OCI-LY1 (cell line): ENCODE measurements at regions not wholly inside any gene's neighbourhood (a gene's known extent, or its start where the extent isn't known, plus 50 kb on each side); places are given as distances from the start of the nearest gene placed in this dataset.
"Not testable (repeated sequence)": the region's sequence is repeated elsewhere in the genome, so short reads cannot be mapped to it uniquely, and the experiment has no call there.

Experiments
- EZH2 ChIP-seq: fragments of 200-600 bp; sonication (generic), shearing (Covaris generic); IDR thresholded peaks from 2 replicates; pipeline ENCODE4 v1.8.0; 2017; ENCODE audit warnings: borderline replicate concordance, mixed run types, mild to moderate bottlenecking, antibody characterized with exemption, low read length, moderate library complexity, mixed read lengths
- TF ChIP-seq, protein P1 (sequence below): fragments of 200-600 bp; sonication (generic), shearing (Covaris generic); IDR thresholded peaks from 2 replicates; pipeline ENCODE4 v1.5.1; 2017; ENCODE audit warnings: mild to moderate bottlenecking, antibody characterized with exemption, low read length, moderate library complexity, mixed read lengths

DNA sequence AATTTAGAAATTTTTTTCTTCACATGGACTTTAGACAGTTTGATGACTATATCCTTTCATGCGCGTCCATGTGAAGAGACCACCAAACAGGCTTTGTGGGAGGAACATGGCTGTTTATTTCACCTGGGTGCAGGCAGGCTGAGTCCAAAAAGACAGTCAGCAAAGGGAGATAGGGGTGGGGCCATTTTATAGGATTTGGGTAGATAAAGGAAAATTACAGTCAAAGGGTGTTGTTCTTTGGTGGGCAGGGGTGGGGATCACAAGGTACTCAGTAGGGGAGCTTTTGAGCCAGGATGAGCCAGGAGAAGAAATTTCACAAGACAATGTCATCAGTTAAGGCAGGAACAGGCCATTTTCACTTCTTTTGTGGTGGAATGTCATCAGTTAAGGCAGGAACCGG is 781.5 kb upstream of the SGO1 start:
- TF ChIP-seq, protein P1, sequence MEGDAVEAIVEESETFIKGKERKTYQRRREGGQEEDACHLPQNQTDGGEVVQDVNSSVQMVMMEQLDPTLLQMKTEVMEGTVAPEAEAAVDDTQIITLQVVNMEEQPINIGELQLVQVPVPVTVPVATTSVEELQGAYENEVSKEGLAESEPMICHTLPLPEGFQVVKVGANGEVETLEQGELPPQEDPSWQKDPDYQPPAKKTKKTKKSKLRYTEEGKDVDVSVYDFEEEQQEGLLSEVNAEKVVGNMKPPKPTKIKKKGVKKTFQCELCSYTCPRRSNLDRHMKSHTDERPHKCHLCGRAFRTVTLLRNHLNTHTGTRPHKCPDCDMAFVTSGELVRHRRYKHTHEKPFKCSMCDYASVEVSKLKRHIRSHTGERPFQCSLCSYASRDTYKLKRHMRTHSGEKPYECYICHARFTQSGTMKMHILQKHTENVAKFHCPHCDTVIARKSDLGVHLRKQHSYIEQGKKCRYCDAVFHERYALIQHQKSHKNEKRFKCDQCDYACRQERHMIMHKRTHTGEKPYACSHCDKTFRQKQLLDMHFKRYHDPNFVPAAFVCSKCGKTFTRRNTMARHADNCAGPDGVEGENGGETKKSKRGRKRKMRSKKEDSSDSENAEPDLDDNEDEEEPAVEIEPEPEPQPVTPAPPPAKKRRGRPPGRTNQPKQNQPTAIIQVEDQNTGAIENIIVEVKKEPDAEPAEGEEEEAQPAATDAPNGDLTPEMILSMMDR = not testable (repeated sequence)
- not testable (repeated sequence) for TF ChIP-seq EZH2
